MV-4-11 (cell line): ENCODE measurements at regions not wholly inside any gene's neighbourhood (a gene's known extent, or its start where the extent isn't known, plus 50 kb on each side); places are given as distances from the start of the nearest gene placed in this dataset.
"Not testable (repeated sequence)": the region's sequence is repeated elsewhere in the genome, so short reads cannot be mapped to it uniquely, and the experiment has no call there.

ENCODE experiments used
- DNase-seq: peaks from one replicate; lab custom pipeline; 2025; lab: John Stamatoyannopoulos, UW

GRCh38 chr2:17362956-17363355, 155.3 kb downstream of the RAD51AP2 start:
- no peak for DNase-seq

- no peak for DNase-seq
These were observed 162.5 kb downstream of the RAD51AP2 start for GRCh38 chr2:17355608-17356329.

- DNase-seq = no peak
These were observed 165.0 kb downstream of the RAD51AP2 start for GRCh38 chr2:17353263-17353662.

- not testable (repeated sequence) for DNase-seq
These were observed 175.5 kb downstream of the RAD51AP2 start for GRCh38 chr2:17342692-17343091.

- DNase-seq = no peak
These were observed 180.7 kb downstream of the RAD51AP2 start for GRCh38 chr2:17337507-17337906.

- DNase-seq = no peak
These were observed 181.8 kb downstream of the RAD51AP2 start for GRCh38 chr2:17336458-17336857.

- DNase-seq = no peak
These were observed 183.9 kb downstream of the RAD51AP2 start for GRCh38 chr2:17334300-17334699.

- no peak for DNase-seq
These were observed 186.6 kb downstream of the RAD51AP2 start for GRCh38 chr2:17331636-17332035.

GRCh38 chr2:17328161-17328560, 190.1 kb downstream of the RAD51AP2 start:
- DNase-seq = no peak

GRCh38 chr2:17327649-17328048, 190.6 kb downstream of the RAD51AP2 start:
- no peak for DNase-seq

GRCh38 chr2:17326717-17327116, 191.5 kb downstream of the RAD51AP2 start:
- DNase-seq = no peak

- no peak for DNase-seq
These were observed 194.5 kb downstream of the RAD51AP2 start for GRCh38 chr2:17323697-17324096.

- no peak for DNase-seq
These were observed 195.8 kb downstream of the RAD51AP2 start for GRCh38 chr2:17322461-17322860.

- no peak for DNase-seq
These were observed 199.2 kb downstream of the RAD51AP2 start for GRCh38 chr2:17319090-17319489.

- no peak for DNase-seq
These were observed 200.2 kb downstream of the RAD51AP2 start for GRCh38 chr2:17318013-17318412.

- DNase-seq = no peak
These were observed 200.7 kb downstream of the RAD51AP2 start for GRCh38 chr2:17317439-17317976.

GRCh38 chr2:17313261-17313660, 205.0 kb downstream of the RAD51AP2 start:
- DNase-seq = no peak

GRCh38 chr2:17311771-17312511, 206.3 kb downstream of the RAD51AP2 start:
- no peak for DNase-seq

- DNase-seq = no peak
These were observed 207.1 kb downstream of the RAD51AP2 start for GRCh38 chr2:17311106-17311619.

- DNase-seq = peak; percentile 40
These were observed 208.4 kb downstream of the RAD51AP2 start for GRCh38 chr2:17309741-17310339.

GRCh38 chr2:17309181-17309580, 209.1 kb downstream of the RAD51AP2 start:
- no peak for DNase-seq

GRCh38 chr2:17306706-17307105, 211.5 kb downstream of the RAD51AP2 start:
- DNase-seq = no peak

GRCh38 chr2:17306219-17306618, 212.0 kb downstream of the RAD51AP2 start:
- DNase-seq = no peak
